ENCODE measurements at regions not wholly inside any gene's neighbourhood (a gene's known extent, or its start where the extent isn't known, plus 50 kb on each side); places are given as distances from the start of the nearest gene placed in this dataset.
A peak's percentile ranks its signal among the peaks of the same experiment; 100 is the strongest.

DNA sequence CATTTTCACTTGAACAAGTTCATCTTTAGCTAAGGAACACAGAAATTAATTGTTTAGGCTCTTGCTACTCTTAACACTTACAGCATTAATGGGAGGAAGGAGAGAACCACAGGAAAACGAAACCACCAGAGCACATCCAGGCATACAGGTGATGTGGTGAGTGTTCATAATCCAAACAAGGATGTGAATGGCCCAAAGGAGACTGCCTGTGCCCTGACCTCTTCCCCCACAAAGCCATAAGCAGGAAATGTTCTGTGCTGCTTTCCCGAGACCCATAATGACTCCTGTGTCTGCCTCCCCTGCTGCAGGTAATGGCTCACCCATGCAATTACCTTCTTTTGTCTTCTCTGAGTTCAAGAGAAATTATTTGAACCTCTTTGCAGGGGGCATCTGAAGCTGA is 295.9 kb upstream of the LINC00305 start:
- Histone ChIP-seq H4K5ac (ENCODE audit: insufficient read length, low read depth, low read length) (no peak overlapping the region), H3K23ac (ENCODE audit: insufficient read length, low read depth, low read length) (no peak overlapping the region), H3K4me1 (ENCODE audit: insufficient read depth, low read length) (peaks cover 3% of the 10 kb centered on the region; the same call in 1 of the 2 replicates), H4K91ac (ENCODE audit: insufficient read length, low read depth, low read length) (no peak overlapping the region), H3K79me2 (ENCODE audit: insufficient read depth, low read length) (no peaks in the 10 kb centered on the region), H3K14ac (ENCODE audit: insufficient read depth, low read length) (no peak overlapping the region), H3K9ac (ENCODE audit: extremely low read depth, insufficient read length, low read length) (no peak overlapping the region), H3K4me2 (ENCODE audit: insufficient read depth, insufficient read length, low read length) (no peak overlapping the region), H3T11ph (ENCODE audit: low read length) (no peak overlapping the region), H2AK5ac (ENCODE audit: insufficient read length, low read length) (no peak overlapping the region), H3K18ac (ENCODE audit: insufficient read length, low read depth, low read length) (no peak overlapping the region), H3K79me1 (ENCODE audit: insufficient read depth, low read depth, low read length, poor library complexity, severe bottlenecking) (no peaks in the 10 kb centered on the region), H2BK20ac (ENCODE audit: low read depth, low read length, poor library complexity, severe bottlenecking) (no peak overlapping the region), H3K4ac (ENCODE audit: low read depth, low read length) (no peak overlapping the region), H2BK5ac (ENCODE audit: insufficient read length, low read length) (no peak overlapping the region), H4K20me1 (ENCODE audit: control insufficient read depth, insufficient read depth, insufficient read length) (no peaks in the 10 kb centered on the region), H3K56ac (ENCODE audit: insufficient read length, low read depth, low read length) (no peak overlapping the region), H3K9me3 (ENCODE audit: control insufficient read depth, low read depth, low read length) (no peaks in the 10 kb centered on the region), H3K27me3 (ENCODE audit: insufficient read depth, low read length) (no peaks in the 10 kb centered on the region), H2BK120ac (ENCODE audit: low read depth, low read length, poor library complexity, severe bottlenecking) (no peak overlapping the region), H2BK15ac (ENCODE audit: low read depth, low read length) (no peak overlapping the region), H3K27ac (ENCODE audit: insufficient read length, low read depth, low read length) (no peak overlapping the region), H2AFZ (ENCODE audit: low read length) (no peak overlapping the region), H3K23me2 (ENCODE audit: insufficient read length, low read depth, low read length, poor library complexity, severe bottlenecking) (no peaks in the 10 kb centered on the region), H2BK12ac (ENCODE audit: insufficient read length, low read depth, low read length) (no peak overlapping the region), H4K8ac (replicated peaks; ENCODE audit: insufficient read length, low read depth, low read length) (no peak overlapping the region)
- TF ChIP-seq CTCF (conservative IDR thresholded peaks at IDR 0.05) = no peak
- H3K4me1 Mint-ChIP-seq = peaks cover 12 to 13% of the 10 kb centered on the region in 2 experiments
- no peak overlapping the region; a peak in 1 of 5 replicates for H3K4me3 Mint-ChIP-seq
- DNase-seq = no peak
- peak overlapping the region in 2 of 3 experiments; percentile 33 to 54; a peak in 1 of 7 replicates for H3K27ac Mint-ChIP-seq
- WGBS (ENCODE audit: extremely low coverage, insufficient read length, low lambda C conversion rate) = no CpG with 5 or more reads among the region's 2 CpGs
- H3K36me3 Mint-ChIP-seq (ENCODE audit: insufficient read depth in 1 of 3, low read depth in 3 of 3) = no peaks in the 10 kb centered on the region
- H3K27me3 Mint-ChIP-seq (ENCODE audit: low read depth) = no peaks in the 10 kb centered on the region
- no peaks in the 10 kb centered on the region for H3K9me3 Mint-ChIP-seq
